Neural progenitor cell (in vitro differentiated cells): ENCODE measurements at regions not wholly inside any gene's neighbourhood (a gene's known extent, or its start where the extent isn't known, plus 50 kb on each side); places are given as distances from the start of the nearest gene placed in this dataset.

Experiments
- EZH2 ChIP-seq: fragments of 200-600 bp; sonication (generic); IDR thresholded peaks from 2 replicates; pipeline ENCODE4 v1.6.1; 2017; ENCODE audit warnings: antibody characterized with exemption, mild to moderate bottlenecking, moderate library complexity
- EZH2phosphoT487 ChIP-seq: fragments of 200-600 bp; sonication (generic); IDR thresholded peaks from 2 replicates; pipeline ENCODE4 v1.6.1; 2017; ENCODE audit warnings: antibody characterized with exemption

DNA sequence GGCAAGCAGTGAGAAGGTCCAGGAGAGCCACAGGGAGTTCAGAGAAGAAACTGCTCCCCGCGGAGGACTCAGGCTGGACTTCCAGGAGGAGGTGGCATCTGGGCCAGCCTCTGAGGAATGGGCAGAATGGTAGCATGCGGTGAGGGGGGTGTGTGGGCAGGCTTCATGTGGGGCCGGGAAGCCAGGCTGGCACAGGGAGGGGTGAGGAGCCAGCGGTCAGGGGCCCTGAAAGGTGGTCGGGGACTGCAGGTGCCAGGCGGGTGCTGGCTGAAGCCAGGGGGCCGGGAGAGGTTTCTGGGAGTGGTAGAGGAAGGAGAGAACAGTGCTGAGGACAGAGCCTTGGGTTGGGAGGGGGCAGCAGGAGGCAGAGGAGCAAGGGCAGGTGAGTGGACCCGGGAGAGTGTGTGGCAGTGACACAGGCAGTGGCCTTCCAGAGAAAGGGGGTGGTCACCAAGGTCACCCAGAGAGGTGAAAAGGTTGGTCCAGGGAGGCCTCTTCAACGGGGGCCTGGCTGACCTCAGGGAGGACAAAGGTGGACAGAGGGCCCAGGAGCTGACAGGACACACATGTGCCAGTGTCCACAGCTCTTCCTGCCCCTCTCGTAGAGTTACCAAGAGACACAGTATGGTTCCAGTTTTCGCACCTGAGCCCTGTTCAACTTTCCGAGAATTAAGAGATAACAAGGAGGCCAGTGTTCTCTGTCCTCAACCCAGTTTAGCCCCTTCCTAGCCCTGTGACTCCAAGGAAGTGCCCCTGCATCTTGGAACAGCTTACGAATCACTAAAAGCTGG is 101.2 kb upstream of the ASB18 start:
- TF ChIP-seq EZH2phosphoT487 (no peak), EZH2 (no peak)
